Posterior cingulate gyrus (tissue), 11 donors: ENCODE measurements at regions not wholly inside any gene's neighbourhood (a gene's known extent, or its start where the extent isn't known, plus 50 kb on each side); places are given as distances from the start of the nearest gene placed in this dataset.
"Not testable (repeated sequence)": the region's sequence is repeated elsewhere in the genome, so short reads cannot be mapped to it uniquely, and the experiment has no call there.

ENCODE experiments used
- DNase-seq, 10 donors: peaks; one replicate each; pipeline versions ENCODE4 v3.0.0 to v3.0.0-alpha.2; 2020 to 2021; ENCODE audit warnings: mixed read lengths in 3 of 10
- intact Hi-C: fragments of 100-400 bp; cut with DNase I; formaldehyde crosslinking; loops from one replicate; pipeline ENCODE4 v1.15.1; 2023

GRCh38 chr4:103422467-103423219, 224.5 kb upstream of the CENPE start:
- intact Hi-C loops, result no loop called here

GRCh38 chr4:103415801-103416200, 217.7 kb upstream of the CENPE start:
- intact Hi-C loops, result no loop called here
- DNase-seq, result no peak

More at GRCh38 chr4:103422467-103423219, 224.5 kb upstream of the CENPE start:
- DNase-seq, result no peak

- DNase-seq, intact Hi-C loops: not testable (repeated sequence)
These were observed 214.5 kb upstream of the CENPE start for GRCh38 chr4:103412646-103413045.

- DNase-seq, result no peak
- intact Hi-C loops, result no loop called here
These were observed 212.2 kb upstream of the CENPE start for GRCh38 chr4:103410386-103410785.

- no peak for DNase-seq
- intact Hi-C loops, result no loop called here
These were observed 207.3 kb upstream of the CENPE start for GRCh38 chr4:103405415-103405814.

- intact Hi-C loops, result no loop called here
- DNase-seq, result no peak
These were observed 205.5 kb upstream of the CENPE start for GRCh38 chr4:103403619-103404018.

- no peak for DNase-seq
- intact Hi-C loops, result no loop called here
These were observed 204.1 kb upstream of the CENPE start for GRCh38 chr4:103402198-103402597.

GRCh38 chr4:103400405-103400804, 202.3 kb upstream of the CENPE start:
- DNase-seq, result no peak
- intact Hi-C loops, result no loop called here

GRCh38 chr4:103397541-103397940, 199.4 kb upstream of the CENPE start:
- no peak for DNase-seq
- intact Hi-C loops, result no loop called here

GRCh38 chr4:103387508-103388011, 189.4 kb upstream of the CENPE start:
- intact Hi-C loops, DNase-seq: not testable (repeated sequence)

- intact Hi-C loops, result not testable (repeated sequence)
- DNase-seq, result peak in 1 of 10 donors; percentile 56
These were observed 187.4 kb upstream of the CENPE start for GRCh38 chr4:103385565-103385964.

GRCh38 chr4:103375278-103375677, 177.1 kb upstream of the CENPE start:
- no peak for DNase-seq
- intact Hi-C loops, result no loop called here

- DNase-seq, result no peak
- intact Hi-C loops, result no loop called here
These were observed 176.6 kb upstream of the CENPE start for GRCh38 chr4:103374758-103375157.

GRCh38 chr4:103374306-103374705, 176.2 kb upstream of the CENPE start:
- DNase-seq, result no peak
- intact Hi-C loops, result no loop called here

- intact Hi-C loops, result no loop called here
- no peak for DNase-seq
These were observed 173.9 kb upstream of the CENPE start for GRCh38 chr4:103372002-103372558.

GRCh38 chr4:103370336-103370735, 172.2 kb upstream of the CENPE start:
- intact Hi-C loops, result no loop called here
- no peak for DNase-seq

GRCh38 chr4:103365285-103365684, 167.1 kb upstream of the CENPE start:
- intact Hi-C loops, result no loop called here
- no peak for DNase-seq

GRCh38 chr4:103364083-103364482, 165.9 kb upstream of the CENPE start:
- intact Hi-C loops, result no loop called here
- DNase-seq, result no peak

- DNase-seq, result no peak
- intact Hi-C loops, result no loop called here
These were observed 163.8 kb upstream of the CENPE start for GRCh38 chr4:103361926-103362325.

- intact Hi-C loops, result no loop called here
- no peak for DNase-seq
These were observed 161.8 kb upstream of the CENPE start for GRCh38 chr4:103359900-103360299.

- intact Hi-C loops, result no loop called here
- DNase-seq, result no peak
These were observed 155.9 kb upstream of the CENPE start for GRCh38 chr4:103354006-103354405.

- intact Hi-C loops, result no loop called here
- no peak for DNase-seq
These were observed 131.5 kb upstream of the CENPE start for GRCh38 chr4:103329642-103330041.
